Body of pancreas (tissue), 4 donors: ENCODE measurements at regions not wholly inside any gene's neighbourhood (a gene's known extent, or its start where the extent isn't known, plus 50 kb on each side); places are given as distances from the start of the nearest gene placed in this dataset.

ENCODE experiments used
- CTCF ChIP-seq, 7 experiments: fragments of 450-650 bp in 4 of 7; fragments of 200-600 bp in 3 of 7; sonication (generic) in 3 of 7; IDR thresholded peaks; one replicate each; pipeline ENCODE4 v1.5.1; 2016 to 2019; ENCODE audit warnings: antibody characterized with exemption in 7 of 7
- POLR2A ChIP-seq, 3 donors: fragments of 450-650 bp; IDR thresholded peaks; one replicate each; pipeline ENCODE4 v1.6.1; 2016; ENCODE audit warnings: antibody characterized with exemption in 3 of 3, mild to moderate bottlenecking in 2 of 3

DNA sequence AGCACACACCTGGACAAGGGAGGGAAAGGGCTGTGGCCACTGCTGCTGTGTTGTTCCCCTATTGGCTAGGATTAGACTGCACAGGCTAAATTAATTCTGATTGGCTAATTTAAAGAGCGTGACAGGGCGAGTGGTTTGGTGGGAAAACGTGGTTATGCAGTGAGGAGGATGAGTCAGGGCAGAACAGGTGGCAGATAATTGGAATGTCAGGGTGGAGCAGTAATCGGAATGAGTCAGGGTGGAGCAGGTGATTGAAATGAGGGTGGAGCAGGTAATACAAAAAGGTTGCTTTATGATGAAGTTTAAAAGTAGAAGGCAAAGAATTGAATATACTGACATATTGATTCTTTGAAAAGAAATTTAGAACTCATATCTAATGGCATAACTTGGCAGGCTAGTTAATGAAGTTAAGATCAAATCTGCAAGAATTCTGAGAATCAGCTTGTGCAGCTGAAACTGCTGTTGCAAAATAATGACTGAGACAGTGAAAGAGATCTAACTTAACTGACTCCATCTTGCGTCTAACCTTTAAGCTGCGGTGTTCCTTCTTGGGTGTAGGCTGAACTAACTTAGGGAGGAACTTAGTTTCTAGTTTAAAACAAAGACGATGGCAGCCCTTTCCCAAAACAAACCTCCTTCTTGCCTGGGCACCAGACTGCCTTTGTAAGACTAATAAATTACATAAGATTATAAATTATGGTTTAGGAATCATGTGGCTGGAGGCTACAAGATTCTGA is 174.3 kb downstream of the UTP18 start:
- no peak for TF ChIP-seq CTCF (IDR thresholded peaks at IDR 0.05)
- no peak for TF ChIP-seq POLR2A (IDR thresholded peaks at IDR 0.05)
